H54 (cell line): ENCODE measurements at regions not wholly inside any gene's neighbourhood (a gene's known extent, or its start where the extent isn't known, plus 50 kb on each side); places are given as distances from the start of the nearest gene placed in this dataset.
A peak's percentile ranks its signal among the peaks of the same experiment; 100 is the strongest.
"Not testable (repeated sequence)": the region's sequence is repeated elsewhere in the genome, so short reads cannot be mapped to it uniquely, and the experiment has no call there.

Experiments
- DNase-seq: peaks from one replicate; pipeline ENCODE4 v3.0.0; 2011; ENCODE audit warnings: low spot score, mixed read lengths; ENCODE audit not compliant: insufficient read length
- FAIRE-seq: peaks from 3 replicates; lab custom pipeline; 2011; peaks lifted over from hg19 to GRCh38; lab: Jason Lieb, UNC
- POLR2A ChIP-seq: IDR thresholded peaks from 2 replicates; pipeline ENCODE4 v1.6.1; 2011; ENCODE audit warnings: low read depth, mild to moderate bottlenecking, low read length

DNA sequence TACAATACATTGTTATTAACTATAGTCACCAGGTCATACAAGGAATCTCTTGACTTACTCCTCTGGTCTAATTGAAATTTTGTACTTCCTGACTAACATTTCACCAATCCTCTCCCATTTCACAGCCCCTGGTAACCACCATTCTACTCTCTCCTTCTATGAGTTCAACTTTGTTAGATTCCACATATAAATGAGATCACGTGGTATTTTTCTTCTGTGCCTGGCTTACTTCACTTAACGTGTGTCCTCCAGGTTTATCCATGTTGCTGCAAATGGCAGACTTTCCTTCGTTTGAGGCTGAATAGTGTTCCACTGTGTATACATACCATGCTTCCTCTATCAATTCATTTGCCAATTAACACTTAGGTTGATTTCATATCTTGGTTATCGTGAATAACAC is 128.5 kb downstream of the CHD9NB start:
- DNase-seq (no peak), FAIRE-seq (no peak)
- TF ChIP-seq POLR2A = no peak

GRCh38 chr16:52921104-52921503 is 131.6 kb downstream of the CHD9NB start:
- no peak for DNase-seq
- TF ChIP-seq POLR2A = no peak
- FAIRE-seq = no peak

- TF ChIP-seq POLR2A = no peak
- DNase-seq = no peak
- FAIRE-seq = no peak
These were observed 132.4 kb downstream of the CHD9NB start for GRCh38 chr16:52920331-52920730.

GRCh38 chr16:52914428-52914827 is 138.3 kb downstream of the CHD9NB start:
- FAIRE-seq = no peak
- no peak for TF ChIP-seq POLR2A
- DNase-seq = no peak

- DNase-seq (peak; percentile 28), FAIRE-seq (peak; percentile 65)
- no peak for TF ChIP-seq POLR2A
These were observed 140.0 kb downstream of the CHD9NB start for GRCh38 chr16:52912565-52913173.

GRCh38 chr16:52908057-52908456 is 144.6 kb downstream of the CHD9NB start:
- FAIRE-seq, DNase-seq: not testable (repeated sequence)

- no peak for TF ChIP-seq POLR2A
- no peak for FAIRE-seq
- DNase-seq = no peak
These were observed 146.4 kb downstream of the CHD9NB start for GRCh38 chr16:52906281-52906680.

DNA sequence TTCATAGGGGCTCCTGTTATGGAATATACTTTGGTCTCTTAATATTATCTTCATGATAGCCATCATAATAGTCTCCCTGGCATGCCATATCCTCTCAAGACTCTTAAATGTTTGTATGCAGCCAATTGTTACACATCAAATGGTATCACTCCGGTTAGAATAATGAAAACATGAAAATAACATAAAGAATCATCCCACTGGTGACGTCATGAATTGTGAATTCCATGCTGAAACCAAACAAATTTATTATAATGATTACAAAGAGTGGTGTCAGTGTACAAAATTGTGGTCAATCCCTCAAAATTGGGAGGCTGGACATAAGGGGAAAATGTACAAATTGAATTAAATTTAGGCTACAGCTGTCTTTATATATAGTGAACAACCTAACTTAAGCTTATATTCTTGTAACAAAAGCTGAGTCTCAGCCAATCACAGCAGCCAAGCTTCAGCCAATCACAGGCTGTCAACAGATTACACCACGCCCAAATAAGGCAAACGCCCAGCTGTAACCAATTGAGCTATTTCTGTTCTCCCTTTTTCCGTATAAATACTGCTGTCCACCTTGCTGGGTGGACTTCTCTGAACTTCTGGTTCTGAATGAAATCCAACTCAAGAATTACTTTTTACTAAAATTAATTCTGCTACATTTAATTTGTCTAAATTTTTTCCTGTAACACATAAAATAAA is 156.1 kb downstream of the CHD9NB start:
- DNase-seq = no peak
- no peak for TF ChIP-seq POLR2A
- no peak for FAIRE-seq

DNA sequence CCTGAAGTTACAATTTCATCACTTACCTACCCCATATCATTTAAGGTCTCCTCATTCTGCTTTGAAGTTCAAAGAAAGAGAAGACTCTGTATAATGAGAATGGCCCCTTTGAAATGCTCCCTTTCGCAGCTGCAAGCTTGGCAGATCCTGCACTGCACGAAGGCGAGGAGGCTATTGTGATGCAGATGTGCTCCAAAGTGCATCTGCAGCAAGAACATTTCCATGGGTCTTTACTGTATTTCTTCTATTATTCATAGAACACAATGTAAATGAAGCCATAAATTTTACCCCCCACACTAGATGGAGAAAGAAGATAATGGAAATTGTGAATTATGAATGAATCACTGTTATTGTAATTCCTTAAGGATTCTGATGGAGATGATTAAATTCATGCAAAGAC is 178.7 kb downstream of the CHD9NB start:
- DNase-seq = no peak
- no peak for TF ChIP-seq POLR2A
- FAIRE-seq = no peak

DNA sequence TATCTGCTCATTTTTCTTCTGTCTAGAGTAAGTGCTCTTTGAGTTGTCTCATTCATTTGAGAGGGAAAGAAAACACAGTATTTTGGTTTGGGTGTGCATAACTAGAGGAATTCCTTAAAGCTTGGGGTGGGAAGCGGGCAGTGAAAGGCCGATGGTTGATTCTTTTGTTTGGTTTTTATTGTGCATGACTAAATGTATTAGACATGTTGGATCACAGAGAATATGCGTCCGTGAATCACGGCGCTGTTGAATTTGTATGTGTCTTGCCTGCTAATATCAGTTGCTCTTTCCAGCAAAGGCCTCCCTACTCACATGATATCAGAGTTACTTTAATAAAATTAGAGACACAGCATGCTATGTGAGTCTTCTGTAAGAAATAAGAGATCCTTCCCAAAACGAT is 180.0 kb downstream of the CHD9NB start:
- TF ChIP-seq POLR2A = no peak
- FAIRE-seq = no peak
- DNase-seq = no peak

GRCh38 chr16:52871481-52871880 is 181.2 kb downstream of the CHD9NB start:
- no peak for TF ChIP-seq POLR2A
- DNase-seq (no peak), FAIRE-seq (no peak)

DNA sequence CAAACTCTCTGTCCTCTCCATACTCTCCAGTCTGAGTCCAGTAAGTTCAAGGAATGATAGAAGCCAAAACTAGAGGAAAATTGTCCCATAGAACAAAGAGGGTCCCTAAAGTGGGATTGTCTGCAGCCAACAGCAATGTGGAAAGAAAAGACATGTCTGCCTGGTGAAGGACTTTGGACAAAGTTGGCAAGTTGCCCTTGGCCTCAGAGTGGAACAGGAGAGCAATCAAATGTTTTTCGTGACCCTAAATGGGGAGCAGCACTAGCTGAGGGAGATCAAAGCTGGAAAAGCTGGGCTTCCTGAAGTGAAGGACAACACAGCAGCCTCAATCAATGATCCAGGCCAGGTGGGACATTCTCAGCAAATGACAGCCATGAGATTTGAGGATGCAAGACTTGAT is 183.5 kb downstream of the CHD9NB start:
- no peak for TF ChIP-seq POLR2A
- FAIRE-seq (no peak), DNase-seq (no peak)

DNA sequence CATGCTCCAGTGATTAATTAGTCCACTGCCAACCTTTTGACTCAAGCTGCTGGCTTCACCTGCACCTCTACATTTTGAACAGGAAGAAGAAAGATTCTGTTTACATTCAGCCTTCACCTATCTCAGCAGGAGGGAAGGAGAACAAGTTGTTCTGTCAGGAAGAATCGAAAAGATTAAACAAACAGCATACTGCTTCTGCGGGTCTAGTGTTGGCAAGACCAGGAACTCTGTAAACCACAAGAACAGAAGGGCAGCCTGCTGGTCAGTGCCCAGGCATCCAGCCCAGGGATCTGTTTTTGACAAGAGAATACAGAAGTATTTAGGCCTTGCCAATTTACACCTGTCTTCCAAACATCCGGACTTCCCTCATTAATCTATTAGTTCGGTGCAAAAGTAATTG is 189.7 kb downstream of the CHD9NB start:
- DNase-seq (no peak), FAIRE-seq (no peak)
- TF ChIP-seq POLR2A = no peak

DNA sequence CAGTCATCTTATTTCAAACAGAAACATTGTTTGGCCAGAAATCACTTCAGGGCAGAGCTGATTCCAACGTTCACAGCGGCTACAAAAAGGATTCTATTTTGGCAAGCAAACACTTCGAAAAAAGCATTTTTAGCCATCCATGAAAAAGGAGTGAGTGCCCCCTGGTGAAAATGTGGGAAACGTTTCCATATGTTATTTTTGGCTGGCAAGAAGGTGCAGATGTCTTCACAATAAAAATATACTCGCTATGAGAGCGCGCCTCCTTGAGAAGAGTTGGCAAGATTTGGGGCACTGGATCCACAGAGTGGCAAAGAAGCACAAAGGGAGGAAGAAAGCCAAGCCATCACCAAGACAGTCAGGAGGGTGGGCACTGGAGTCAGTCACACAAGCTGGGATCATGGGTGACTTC is 191.1 kb downstream of the CHD9NB start:
- DNase-seq (no peak), FAIRE-seq (no peak)
- no peak for TF ChIP-seq POLR2A

GRCh38 chr16:52855463-52855862 is 197.2 kb downstream of the CHD9NB start:
- DNase-seq (no peak), FAIRE-seq (no peak)
- no peak for TF ChIP-seq POLR2A
